GM12878 (cell line): ENCODE measurements at regions not wholly inside any gene's neighbourhood (a gene's known extent, or its start where the extent isn't known, plus 50 kb on each side); places are given as distances from the start of the nearest gene placed in this dataset.

ENCODE experiments used
- ESRRA ChIP-seq: IDR thresholded peaks from 2 replicates; pipeline ENCODE4 v1.6.1; 2012; ENCODE audit warnings: mild to moderate bottlenecking, low read length, improper control_type of control experiment
- FOXK2 ChIP-seq: fragments of 450-650 bp; IDR thresholded peaks from 2 replicates; pipeline ENCODE4 v1.6.1; 2017; ENCODE audit warnings: mild to moderate bottlenecking, moderate library complexity
- HDGF ChIP-seq: fragments of 450-650 bp; IDR thresholded peaks from 2 replicates; pipeline ENCODE4 v1.6.1; 2016; ENCODE audit warnings: antibody characterized with exemption
- IRF4 ChIP-seq: IDR thresholded peaks from 2 replicates; pipeline ENCODE4 v1.6.1; 2011; ENCODE audit warnings: low read depth, low read length
- MTA2 ChIP-seq: fragments of 450-650 bp; IDR thresholded peaks from 2 replicates; pipeline ENCODE4 v1.6.1; 2016; ENCODE audit warnings: low read depth, mild to moderate bottlenecking, moderate library complexity
- NR2C1 ChIP-seq: fragments of 450-650 bp; IDR thresholded peaks from 2 replicates; pipeline ENCODE4 v1.6.1; 2017; ENCODE audit warnings: antibody characterized with exemption, mild to moderate bottlenecking, moderate library complexity
- RFX5 ChIP-seq: IDR thresholded peaks from 2 replicates; pipeline ENCODE4 v1.6.1; 2011; ENCODE audit warnings: low read depth, low read length, improper control_type of control experiment
- SKIL ChIP-seq: fragments of 450-650 bp; IDR thresholded peaks from 2 replicates; pipeline ENCODE4 v1.6.1; 2017; ENCODE audit warnings: mild to moderate bottlenecking, low read depth, inconsistent platforms; ENCODE audit not compliant: poor library complexity, severe bottlenecking
- TCF3 ChIP-seq: IDR thresholded peaks from 2 replicates; pipeline ENCODE4 v1.6.1; 2012; ENCODE audit warnings: low read depth, mild to moderate bottlenecking, low read length, borderline replicate concordance; ENCODE audit not compliant: insufficient read depth
- ZBED1 ChIP-seq: IDR thresholded peaks from 2 replicates; pipeline ENCODE4 v1.6.1; 2016; ENCODE audit warnings: borderline replicate concordance
- ZNF384 ChIP-seq: IDR thresholded peaks from 2 replicates; pipeline ENCODE4 v1.6.1; 2012; ENCODE audit warnings: low read depth, mild to moderate bottlenecking, low read length, improper control_type of control experiment, borderline replicate concordance
- TF ChIP-seq, protein P1 (sequence below): IDR thresholded peaks from 2 replicates; pipeline ENCODE4 v1.6.1; 2012; ENCODE audit warnings: low read depth, low read length, improper control_type of control experiment
- TF ChIP-seq, protein P2 (sequence below): IDR thresholded peaks from 2 replicates; pipeline ENCODE4 v1.6.1; 2011; ENCODE audit warnings: mild to moderate bottlenecking, low read depth, low read length, moderate library complexity; ENCODE audit not compliant: insufficient replicate concordance

DNA sequence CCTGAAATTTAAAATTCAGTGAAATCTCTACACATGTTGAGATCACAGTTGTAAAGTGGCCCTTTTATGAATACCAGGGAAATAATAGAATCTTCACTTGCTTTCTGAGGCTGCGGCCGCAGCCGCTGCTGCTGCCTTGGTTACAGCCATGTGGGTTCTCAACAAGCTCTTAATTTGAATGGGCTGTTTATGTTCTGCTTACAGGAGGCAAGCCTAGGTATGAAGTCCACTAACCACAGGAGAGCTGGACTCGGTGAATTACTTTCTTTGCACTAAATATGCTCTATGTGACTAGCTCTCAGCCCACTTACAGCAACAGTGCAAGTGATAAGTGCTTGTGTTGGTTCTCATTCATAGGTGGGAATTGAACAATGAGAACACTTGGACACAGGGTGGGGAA is 410.8 kb downstream of the SFMBT2 start (continued):
- TF ChIP-seq, protein P1, sequence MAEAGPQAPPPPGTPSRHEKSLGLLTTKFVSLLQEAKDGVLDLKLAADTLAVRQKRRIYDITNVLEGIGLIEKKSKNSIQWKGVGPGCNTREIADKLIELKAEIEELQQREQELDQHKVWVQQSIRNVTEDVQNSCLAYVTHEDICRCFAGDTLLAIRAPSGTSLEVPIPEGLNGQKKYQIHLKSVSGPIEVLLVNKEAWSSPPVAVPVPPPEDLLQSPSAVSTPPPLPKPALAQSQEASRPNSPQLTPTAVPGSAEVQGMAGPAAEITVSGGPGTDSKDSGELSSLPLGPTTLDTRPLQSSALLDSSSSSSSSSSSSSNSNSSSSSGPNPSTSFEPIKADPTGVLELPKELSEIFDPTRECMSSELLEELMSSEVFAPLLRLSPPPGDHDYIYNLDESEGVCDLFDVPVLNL = no peak
- TF ChIP-seq ZBED1 (no peak), HDGF (no peak), RFX5 (no peak), IRF4 (no peak), SKIL (no peak), NR2C1 (no peak), ESRRA (no peak), ZNF384 (no peak), FOXK2 (no peak), MTA2 (no peak), TCF3 (no peak)
- TF ChIP-seq, protein P2, sequence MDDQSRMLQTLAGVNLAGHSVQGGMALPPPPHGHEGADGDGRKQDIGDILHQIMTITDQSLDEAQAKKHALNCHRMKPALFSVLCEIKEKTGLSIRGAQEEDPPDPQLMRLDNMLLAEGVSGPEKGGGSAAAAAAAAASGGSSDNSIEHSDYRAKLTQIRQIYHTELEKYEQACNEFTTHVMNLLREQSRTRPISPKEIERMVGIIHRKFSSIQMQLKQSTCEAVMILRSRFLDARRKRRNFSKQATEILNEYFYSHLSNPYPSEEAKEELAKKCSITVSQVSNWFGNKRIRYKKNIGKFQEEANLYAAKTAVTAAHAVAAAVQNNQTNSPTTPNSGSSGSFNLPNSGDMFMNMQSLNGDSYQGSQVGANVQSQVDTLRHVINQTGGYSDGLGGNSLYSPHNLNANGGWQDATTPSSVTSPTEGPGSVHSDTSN = no peak
